Osteocyte (in vitro differentiated cells): ENCODE measurements at regions not wholly inside any gene's neighbourhood (a gene's known extent, or its start where the extent isn't known, plus 50 kb on each side); places are given as distances from the start of the nearest gene placed in this dataset.

Experiments
- DNase-seq: peaks from one replicate; pipeline ENCODE4 v3.0.0; 2021; ENCODE audit warnings: mixed read lengths; ENCODE audit not compliant: unreplicated experiment; ENCODE audit errors: extremely low spot score
- H3K27ac Mint-ChIP-seq: one replicate; pipeline ENCODE4 v1.8.0; 2021; ENCODE audit warnings: mild to moderate bottlenecking, mixed read lengths; ENCODE audit not compliant: unreplicated experiment
- H3K27me3 Mint-ChIP-seq: one replicate; pipeline ENCODE4 v1.8.0; 2021; ENCODE audit warnings: mixed read lengths; ENCODE audit not compliant: unreplicated experiment
- H3K36me3 Mint-ChIP-seq: one replicate; pipeline ENCODE4 v1.8.0; 2021; ENCODE audit warnings: mixed read lengths; ENCODE audit not compliant: unreplicated experiment
- H3K4me1 Mint-ChIP-seq: one replicate; pipeline ENCODE4 v1.8.0; 2021; ENCODE audit warnings: mixed read lengths; ENCODE audit not compliant: unreplicated experiment
- H3K4me3 Mint-ChIP-seq: one replicate; pipeline ENCODE4 v1.8.0; 2021; ENCODE audit warnings: mild to moderate bottlenecking, moderate library complexity, mixed read lengths; ENCODE audit not compliant: unreplicated experiment
- H3K9me3 Mint-ChIP-seq: one replicate; pipeline ENCODE4 v1.8.0; 2021; ENCODE audit warnings: mixed read lengths; ENCODE audit not compliant: unreplicated experiment
- TF ChIP-seq, protein P1 (sequence below): fragments of 200-600 bp; sonication (generic); IDR thresholded peaks from 2 replicates; pipeline ENCODE4 v1.5.0; 2021; ENCODE audit warnings: antibody characterized with exemption, mild to moderate bottlenecking, moderate library complexity

DNA sequence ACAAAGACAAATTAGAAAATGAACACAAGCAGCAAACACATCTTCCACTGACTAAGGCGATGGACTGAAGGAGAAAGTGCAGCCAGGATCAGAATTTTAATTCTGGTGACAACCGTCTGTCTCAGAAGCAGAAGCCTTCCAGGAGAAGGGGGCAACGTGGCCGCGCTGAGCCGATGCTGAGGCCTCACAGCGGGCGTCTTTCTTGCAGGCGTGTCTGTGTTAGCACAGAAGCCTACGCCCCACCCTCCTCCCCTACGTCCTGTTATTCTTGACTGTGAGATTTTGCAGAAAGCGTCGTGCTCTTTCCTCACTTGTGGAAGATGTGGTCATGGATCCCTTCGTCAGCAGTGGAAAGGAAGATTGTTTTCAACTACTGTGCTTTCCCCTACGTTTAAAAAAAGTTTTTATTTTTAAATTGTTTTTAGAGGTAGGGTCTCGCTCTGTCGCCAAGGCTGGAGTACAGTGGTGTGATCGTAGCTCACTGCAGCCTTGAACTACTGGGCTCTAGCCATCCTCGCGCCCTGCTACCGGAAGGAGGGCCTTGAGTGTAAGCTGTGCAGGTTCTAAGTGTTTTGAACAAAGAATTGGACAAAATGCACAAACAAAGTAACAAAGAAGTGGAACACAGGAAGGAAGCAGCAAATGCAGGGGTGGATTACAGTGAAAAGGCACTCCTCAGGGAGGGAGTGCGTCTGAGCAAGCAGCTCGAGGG, 422.0 kb downstream of the GALR1 start:
- no peaks in the 10 kb centered on the region for H3K27me3 Mint-ChIP-seq
- H3K9me3 Mint-ChIP-seq = peaks cover 25% of the 10 kb centered on the region
- DNase-seq = no peak
- H3K36me3 Mint-ChIP-seq = no peaks in the 10 kb centered on the region
- TF ChIP-seq, protein P1, sequence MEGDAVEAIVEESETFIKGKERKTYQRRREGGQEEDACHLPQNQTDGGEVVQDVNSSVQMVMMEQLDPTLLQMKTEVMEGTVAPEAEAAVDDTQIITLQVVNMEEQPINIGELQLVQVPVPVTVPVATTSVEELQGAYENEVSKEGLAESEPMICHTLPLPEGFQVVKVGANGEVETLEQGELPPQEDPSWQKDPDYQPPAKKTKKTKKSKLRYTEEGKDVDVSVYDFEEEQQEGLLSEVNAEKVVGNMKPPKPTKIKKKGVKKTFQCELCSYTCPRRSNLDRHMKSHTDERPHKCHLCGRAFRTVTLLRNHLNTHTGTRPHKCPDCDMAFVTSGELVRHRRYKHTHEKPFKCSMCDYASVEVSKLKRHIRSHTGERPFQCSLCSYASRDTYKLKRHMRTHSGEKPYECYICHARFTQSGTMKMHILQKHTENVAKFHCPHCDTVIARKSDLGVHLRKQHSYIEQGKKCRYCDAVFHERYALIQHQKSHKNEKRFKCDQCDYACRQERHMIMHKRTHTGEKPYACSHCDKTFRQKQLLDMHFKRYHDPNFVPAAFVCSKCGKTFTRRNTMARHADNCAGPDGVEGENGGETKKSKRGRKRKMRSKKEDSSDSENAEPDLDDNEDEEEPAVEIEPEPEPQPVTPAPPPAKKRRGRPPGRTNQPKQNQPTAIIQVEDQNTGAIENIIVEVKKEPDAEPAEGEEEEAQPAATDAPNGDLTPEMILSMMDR = no peak
- no peak overlapping the region for H3K27ac Mint-ChIP-seq
- no peak overlapping the region for H3K4me3 Mint-ChIP-seq
- no peaks in the 10 kb centered on the region for H3K4me1 Mint-ChIP-seq

DNA sequence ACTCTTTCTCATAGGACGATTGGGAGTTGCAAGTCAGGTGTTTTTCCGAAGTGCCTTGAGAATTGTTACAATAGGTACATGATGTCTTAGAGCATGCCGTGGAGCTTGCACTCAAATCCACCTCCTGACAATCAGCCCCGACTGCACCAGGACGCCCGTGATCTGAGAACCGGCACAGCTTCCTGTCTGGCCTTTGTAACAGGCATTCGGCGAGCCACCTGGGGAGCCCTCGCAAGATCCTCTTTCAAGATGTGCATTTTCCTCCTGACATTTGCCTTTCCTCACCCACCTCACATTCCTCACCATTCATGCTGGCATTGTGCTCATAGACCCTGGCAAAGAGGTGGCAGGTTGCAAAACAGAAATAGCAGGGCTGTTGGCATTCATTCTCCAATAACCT, 427.3 kb downstream of the GALR1 start:
- no peak overlapping the region for H3K27ac Mint-ChIP-seq
- H3K4me1 Mint-ChIP-seq = no peaks in the 10 kb centered on the region
- no peaks in the 10 kb centered on the region for H3K27me3 Mint-ChIP-seq
- H3K9me3 Mint-ChIP-seq = peaks cover 16% of the 10 kb centered on the region
- H3K36me3 Mint-ChIP-seq = no peaks in the 10 kb centered on the region
- no peak for DNase-seq
- TF ChIP-seq, protein P1 = no peak
- no peak overlapping the region for H3K4me3 Mint-ChIP-seq

DNA sequence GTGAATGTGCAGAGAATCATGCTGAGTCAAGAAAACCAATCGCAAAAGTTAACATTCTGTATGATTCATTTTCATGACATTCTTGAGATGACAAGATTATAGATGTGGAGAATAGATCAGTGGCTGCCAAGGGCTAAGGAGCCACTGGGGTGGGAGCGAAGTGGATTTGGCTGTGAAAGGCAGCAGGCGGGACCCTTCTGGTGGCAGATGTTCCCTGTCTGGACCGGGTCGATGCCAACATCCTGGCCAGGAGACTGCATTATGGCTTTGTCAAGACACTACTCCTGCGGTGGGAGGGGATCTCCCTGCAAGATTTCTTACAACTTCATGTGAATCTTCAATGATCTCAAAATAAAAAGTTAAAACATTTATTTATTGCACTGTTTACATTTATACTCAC, 427.9 kb downstream of the GALR1 start:
- Mint-ChIP-seq H3K27ac (no peak overlapping the region), H3K27me3 (no peaks in the 10 kb centered on the region), H3K36me3 (no peaks in the 10 kb centered on the region), H3K4me1 (no peaks in the 10 kb centered on the region), H3K9me3 (peaks cover 16% of the 10 kb centered on the region), H3K4me3 (no peak overlapping the region)
- TF ChIP-seq, protein P1 = no peak
- no peak for DNase-seq

DNA sequence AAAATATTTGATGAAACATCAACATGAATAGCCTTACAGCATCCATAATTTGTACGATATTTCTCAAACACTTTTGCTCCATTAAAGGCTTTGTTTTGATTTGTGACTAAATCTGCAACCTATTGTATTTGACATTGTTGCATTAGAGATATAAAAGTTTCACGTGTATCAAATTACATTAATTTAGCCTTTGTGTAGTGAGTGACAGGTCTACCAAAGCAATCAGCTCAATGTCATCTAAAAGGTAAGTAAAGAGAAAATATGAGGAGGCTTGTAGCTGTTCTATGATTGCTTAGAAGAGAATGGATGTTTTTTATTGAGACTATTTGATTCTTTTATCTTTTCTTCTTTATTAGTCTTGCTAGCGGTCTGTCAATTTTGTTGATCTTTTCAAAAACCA, 430.2 kb downstream of the GALR1 start:
- DNase-seq = no peak
- Mint-ChIP-seq H3K4me1 (no peaks in the 10 kb centered on the region), H3K27me3 (no peaks in the 10 kb centered on the region), H3K4me3 (no peak overlapping the region), H3K36me3 (no peaks in the 10 kb centered on the region), H3K27ac (no peak overlapping the region), H3K9me3 (peaks cover 13% of the 10 kb centered on the region)
- TF ChIP-seq, protein P1 = no peak

DNA sequence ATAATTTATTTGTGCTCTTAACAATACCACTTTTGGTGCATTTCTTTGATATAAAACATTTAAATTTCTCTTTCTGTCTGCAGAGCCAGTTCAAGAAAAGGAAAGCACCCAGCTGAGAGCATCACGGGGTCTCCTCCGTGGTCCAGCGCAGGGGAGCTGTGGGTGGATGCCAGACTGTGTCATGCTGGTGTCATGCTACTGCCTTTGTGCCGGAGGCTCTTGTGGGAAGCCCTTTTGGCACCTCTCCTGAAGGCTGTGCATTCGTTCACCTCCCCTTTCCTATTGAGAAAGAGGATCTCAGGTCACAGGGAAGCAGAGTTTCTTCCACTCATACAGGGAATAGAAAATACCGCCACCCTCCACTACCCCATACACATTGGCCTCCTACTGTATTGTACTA, 450.4 kb downstream of the GALR1 start:
- no peak overlapping the region for H3K4me3 Mint-ChIP-seq
- DNase-seq = no peak
- H3K9me3 Mint-ChIP-seq = no peaks in the 10 kb centered on the region
- no peak overlapping the region for H3K27ac Mint-ChIP-seq
- TF ChIP-seq, protein P1 = no peak
- no peaks in the 10 kb centered on the region for H3K4me1 Mint-ChIP-seq
- H3K36me3 Mint-ChIP-seq = no peaks in the 10 kb centered on the region
- H3K27me3 Mint-ChIP-seq = no peaks in the 10 kb centered on the region
